Mesendoderm (in vitro differentiated cells): ENCODE measurements at regions not wholly inside any gene's neighbourhood (a gene's known extent, or its start where the extent isn't known, plus 50 kb on each side); places are given as distances from the start of the nearest gene placed in this dataset.

Source experiments
- DNase-seq: peaks from one replicate; pipeline ENCODE4 v3.0.0; 2013
- H2AK5ac ChIP-seq: 2 replicates; pipeline ENCODE4 v1.6.1; 2013; ENCODE audit warnings: low read length, inconsistent platforms
- H2BK120ac ChIP-seq: 2 replicates; pipeline ENCODE4 v1.6.1; 2013; ENCODE audit warnings: low read depth, mild to moderate bottlenecking, low read length, moderate library complexity, mixed read lengths
- H2BK15ac ChIP-seq: replicated peaks from 2 replicates; pipeline ENCODE4 v1.6.1; 2013; ENCODE audit warnings: low read depth, mild to moderate bottlenecking, moderate library complexity
- H2BK5ac ChIP-seq: 2 replicates; pipeline ENCODE4 v1.6.1; 2013; ENCODE audit warnings: low read length, inconsistent platforms
- H3K18ac ChIP-seq: 2 replicates; pipeline ENCODE4 v1.6.1; 2013; ENCODE audit warnings: mild to moderate bottlenecking, low read length, mixed read lengths
- H3K23ac ChIP-seq: one replicate; pipeline ENCODE4 v1.6.1; 2013; ENCODE audit warnings: low read length
- H3K27ac ChIP-seq: 2 replicates; pipeline ENCODE4 v1.5.1; 2013; ENCODE audit warnings: low read depth, mild to moderate bottlenecking, inconsistent platforms, low read length, moderate library complexity
- H3K27me3 ChIP-seq: 2 replicates; pipeline ENCODE4 v1.6.1; 2013; ENCODE audit warnings: low read length, control low read depth, mild to moderate bottlenecking, inconsistent platforms; ENCODE audit not compliant: insufficient read depth, poor library complexity
- H3K36me3 ChIP-seq: 2 replicates; pipeline ENCODE4 v1.6.1; 2013; ENCODE audit warnings: low read length, inconsistent platforms; ENCODE audit not compliant: control insufficient read depth, insufficient read depth
- H3K4ac ChIP-seq: one replicate; pipeline ENCODE4 v1.6.1; 2013; ENCODE audit warnings: low read depth, mild to moderate bottlenecking, low read length, moderate library complexity
- H3K4me1 ChIP-seq: 2 replicates; pipeline ENCODE4 v1.6.1; 2013; ENCODE audit warnings: low read depth, low read length, inconsistent platforms; ENCODE audit not compliant: control insufficient read depth
- H3K4me2 ChIP-seq: 2 replicates; pipeline ENCODE4 v1.6.1; 2013; ENCODE audit warnings: low read length
- H3K4me3 ChIP-seq: 2 replicates; pipeline ENCODE4 v1.5.1; 2013; ENCODE audit warnings: mild to moderate bottlenecking, low read length
- H3K56ac ChIP-seq: one replicate; pipeline ENCODE4 v1.6.1; 2013; ENCODE audit warnings: low read length
- H3K79me1 ChIP-seq: 2 replicates; pipeline ENCODE4 v1.6.1; 2013; ENCODE audit warnings: low read length, inconsistent platforms
- H3K79me2 ChIP-seq: 2 replicates; pipeline ENCODE4 v1.6.1; 2013; ENCODE audit warnings: mild to moderate bottlenecking, low read length; ENCODE audit not compliant: control insufficient read depth, insufficient read depth
- H3K9ac ChIP-seq: 2 replicates; pipeline ENCODE4 v1.6.1; 2013; ENCODE audit warnings: low read length, inconsistent platforms
- H4K5ac ChIP-seq: one replicate; pipeline ENCODE4 v1.6.1; 2013; ENCODE audit warnings: low read length
- H4K8ac ChIP-seq: one replicate; pipeline ENCODE4 v1.6.1; 2013; ENCODE audit warnings: low read depth, mild to moderate bottlenecking, control low read depth, low read length, moderate library complexity
- WGBS: extraction: QIAGEN DNeasy Blood & Tissue Kit; methylation state at CpG from one replicate; pipeline ENCODE4 v1.1.7; 2013; ENCODE audit warnings: low lambda C conversion rate, missing lambda C conversion rate; ENCODE audit not compliant: insufficient coverage; ENCODE audit errors: extremely low coverage; 5-methylcytosine and 5-hydroxymethylcytosine counted together

DNA sequence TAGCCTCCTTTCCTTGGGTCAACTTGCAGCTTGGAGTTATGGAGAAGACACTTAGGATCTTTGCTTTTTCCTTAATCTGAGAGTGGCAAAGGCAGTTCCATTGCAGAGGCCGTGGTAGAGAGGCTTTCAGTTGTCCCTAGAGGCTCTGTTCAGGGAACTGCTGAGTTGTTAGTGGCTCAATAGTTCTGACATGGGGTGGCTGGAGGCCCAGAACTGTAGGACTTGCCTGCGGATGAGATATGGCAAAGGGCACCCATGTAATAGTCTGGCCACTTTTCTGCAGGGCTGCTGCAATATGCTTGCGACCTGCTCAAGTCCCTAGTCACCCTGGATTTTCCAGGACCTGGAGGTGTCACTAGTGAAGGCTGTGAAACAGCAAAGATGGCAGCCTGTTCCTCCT is 99.9 kb downstream of the CLDN1 start:
- H3K79me2 ChIP-seq = no peaks in the 10 kb centered on the region
- no peak overlapping the region for H2BK5ac ChIP-seq
- H3K27me3 ChIP-seq = no peaks in the 10 kb centered on the region
- no peaks in the 10 kb centered on the region for H3K79me1 ChIP-seq
- H3K27ac ChIP-seq = no peak overlapping the region
- H3K18ac ChIP-seq = no peak overlapping the region
- WGBS = no CpG with 5 or more reads among the region's 3 CpGs
- no peak overlapping the region for H3K9ac ChIP-seq
- no peak overlapping the region for H3K56ac ChIP-seq
- H4K8ac ChIP-seq = no peak overlapping the region
- H3K4me2 ChIP-seq = no peak overlapping the region
- no peak overlapping the region for H2BK15ac ChIP-seq
- H3K4me1 ChIP-seq = no peaks in the 10 kb centered on the region
- no peak overlapping the region for H3K4ac ChIP-seq
- H3K23ac ChIP-seq = no peak overlapping the region
- H2BK120ac ChIP-seq = no peak overlapping the region
- no peaks in the 10 kb centered on the region for H3K36me3 ChIP-seq
- H2AK5ac ChIP-seq = no peak overlapping the region
- no peak overlapping the region for H3K4me3 ChIP-seq
- no peak for DNase-seq
- H4K5ac ChIP-seq = no peak overlapping the region

DNA sequence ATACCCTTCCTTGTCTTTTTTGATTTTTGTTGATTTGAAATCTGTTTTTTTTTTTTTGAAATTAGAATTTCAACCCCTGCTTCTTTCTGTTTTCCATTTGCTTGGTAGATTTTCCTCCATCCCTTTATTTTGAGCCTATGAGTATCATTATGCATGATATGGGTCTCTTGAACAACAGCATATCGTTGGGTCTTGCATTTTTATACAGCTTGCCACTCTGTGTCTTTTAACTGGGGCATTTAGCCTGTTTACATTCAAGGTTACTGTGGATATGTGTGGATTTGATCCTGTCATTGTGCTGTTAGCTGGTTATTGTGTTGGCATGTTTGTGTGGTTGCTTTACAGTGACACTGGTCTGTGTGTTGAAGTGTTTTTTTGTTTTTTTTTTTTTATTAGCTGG is 99.7 kb upstream of the P3H2 start:
- Histone ChIP-seq H3K4me1 (no peaks in the 10 kb centered on the region), H3K27ac (no peak overlapping the region), H3K4me2 (no peak overlapping the region), H2BK15ac (no peak overlapping the region), H3K23ac (no peak overlapping the region), H3K79me2 (no peaks in the 10 kb centered on the region), H2AK5ac (no peak overlapping the region), H3K4ac (no peak overlapping the region), H3K9ac (no peak overlapping the region), H3K56ac (no peak overlapping the region), H4K5ac (no peak overlapping the region), H2BK5ac (no peak overlapping the region), H3K4me3 (no peak overlapping the region), H3K18ac (no peak overlapping the region), H3K36me3 (no peaks in the 10 kb centered on the region), H3K27me3 (no peaks in the 10 kb centered on the region), H4K8ac (no peak overlapping the region), H2BK120ac (no peak overlapping the region), H3K79me1 (no peaks in the 10 kb centered on the region)
- WGBS = no CpG with 5 or more reads among the region's 1 CpG
- no peak for DNase-seq

DNA sequence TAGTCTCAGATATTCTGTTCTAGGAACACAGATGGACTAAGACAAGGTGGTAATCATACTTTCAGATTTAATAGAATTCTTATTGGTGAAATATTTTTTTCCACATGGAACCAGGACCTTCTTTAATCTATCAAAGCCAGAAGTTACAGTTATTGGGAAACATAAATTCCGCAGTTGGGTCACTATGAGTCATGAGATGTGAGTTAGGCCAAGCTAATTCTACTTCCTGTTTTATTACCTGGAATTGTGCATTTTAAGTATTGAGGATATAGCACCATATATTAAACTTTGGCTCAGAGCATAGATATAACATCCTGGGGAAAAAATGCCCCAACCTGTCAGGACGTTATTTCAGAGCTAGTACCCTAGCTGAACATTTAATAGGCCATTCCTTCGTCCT is 96.4 kb upstream of the P3H2 start:
- Histone ChIP-seq H3K4me1 (no peaks in the 10 kb centered on the region), H3K27me3 (no peaks in the 10 kb centered on the region), H2BK5ac (no peak overlapping the region), H3K4me2 (no peak overlapping the region), H3K79me2 (no peaks in the 10 kb centered on the region), H3K23ac (no peak overlapping the region), H2AK5ac (no peak overlapping the region), H2BK15ac (no peak overlapping the region), H4K5ac (no peak overlapping the region), H2BK120ac (no peak overlapping the region), H3K4me3 (no peak overlapping the region), H3K56ac (no peak overlapping the region), H3K27ac (no peak overlapping the region), H3K4ac (no peak overlapping the region), H4K8ac (no peak overlapping the region), H3K9ac (no peak overlapping the region), H3K79me1 (no peaks in the 10 kb centered on the region), H3K18ac (no peak overlapping the region), H3K36me3 (no peaks in the 10 kb centered on the region)
- no CpG with 5 or more reads among the region's 3 CpGs for WGBS
- no peak for DNase-seq

DNA sequence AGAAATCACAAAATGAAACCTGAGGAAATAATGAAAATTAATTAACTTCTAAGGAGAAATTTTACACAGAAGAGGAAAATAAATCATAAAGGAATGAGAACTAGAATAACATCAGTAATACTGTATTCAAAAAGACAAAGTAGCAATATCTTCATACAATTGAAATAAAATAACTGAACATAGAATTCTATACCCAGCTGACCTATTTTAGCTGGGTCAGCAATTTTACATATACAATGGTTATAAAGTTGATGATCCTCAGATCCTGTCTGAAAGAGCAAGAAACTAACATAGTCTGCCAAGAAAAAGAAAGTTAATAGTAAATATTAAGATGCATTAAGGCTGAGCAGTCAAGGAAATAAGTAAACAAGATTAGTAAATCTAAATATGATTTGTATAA is 93.0 kb upstream of the P3H2 start:
- H2BK15ac ChIP-seq = no peak overlapping the region
- no peak overlapping the region for H3K23ac ChIP-seq
- H3K36me3 ChIP-seq = no peaks in the 10 kb centered on the region
- no peak for DNase-seq
- H3K27me3 ChIP-seq = no peaks in the 10 kb centered on the region
- no peak overlapping the region for H3K9ac ChIP-seq
- H3K4ac ChIP-seq = no peak overlapping the region
- H3K4me2 ChIP-seq = no peak overlapping the region
- H3K4me1 ChIP-seq = no peaks in the 10 kb centered on the region
- no peak overlapping the region for H3K27ac ChIP-seq
- H4K8ac ChIP-seq = no peak overlapping the region
- no peak overlapping the region for H2BK120ac ChIP-seq
- no peak overlapping the region for H3K4me3 ChIP-seq
- H3K56ac ChIP-seq = no peak overlapping the region
- H2AK5ac ChIP-seq = no peak overlapping the region
- no peak overlapping the region for H3K18ac ChIP-seq
- H4K5ac ChIP-seq = no peak overlapping the region
- H3K79me2 ChIP-seq = no peaks in the 10 kb centered on the region
- no peaks in the 10 kb centered on the region for H3K79me1 ChIP-seq
- H2BK5ac ChIP-seq = no peak overlapping the region

DNA sequence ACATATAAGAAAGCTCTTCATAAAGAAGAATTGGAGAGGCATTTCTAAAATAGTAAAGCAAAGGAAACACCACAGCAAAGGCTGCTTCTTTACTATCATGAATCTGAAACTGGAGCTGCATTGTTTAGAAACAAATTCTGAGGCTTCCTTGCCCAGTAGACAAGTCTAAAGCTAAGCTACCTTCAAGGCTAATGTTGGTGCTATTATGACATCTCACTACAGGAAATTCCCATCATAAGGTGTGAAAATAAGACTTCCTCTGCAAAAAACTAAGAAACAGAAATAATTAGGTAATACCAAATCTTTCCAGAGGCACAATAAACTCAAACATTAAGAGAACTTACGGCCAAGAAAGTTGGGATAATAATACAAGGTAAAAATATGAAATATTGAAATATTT is 89.9 kb upstream of the P3H2 start:
- Histone ChIP-seq H3K4me3 (no peak overlapping the region), H2AK5ac (no peak overlapping the region), H3K9ac (no peak overlapping the region), H3K23ac (no peak overlapping the region), H3K4me1 (no peaks in the 10 kb centered on the region), H3K56ac (no peak overlapping the region), H3K79me1 (no peaks in the 10 kb centered on the region), H3K27ac (no peak overlapping the region), H4K8ac (no peak overlapping the region), H3K27me3 (no peaks in the 10 kb centered on the region), H3K4me2 (no peak overlapping the region), H3K79me2 (no peaks in the 10 kb centered on the region), H3K36me3 (no peaks in the 10 kb centered on the region), H2BK5ac (no peak overlapping the region), H2BK120ac (no peak overlapping the region), H3K4ac (no peak overlapping the region), H2BK15ac (no peak overlapping the region), H3K18ac (no peak overlapping the region), H4K5ac (no peak overlapping the region)
- no peak for DNase-seq
- no CpG with 5 or more reads among the region's 1 CpG for WGBS

DNA sequence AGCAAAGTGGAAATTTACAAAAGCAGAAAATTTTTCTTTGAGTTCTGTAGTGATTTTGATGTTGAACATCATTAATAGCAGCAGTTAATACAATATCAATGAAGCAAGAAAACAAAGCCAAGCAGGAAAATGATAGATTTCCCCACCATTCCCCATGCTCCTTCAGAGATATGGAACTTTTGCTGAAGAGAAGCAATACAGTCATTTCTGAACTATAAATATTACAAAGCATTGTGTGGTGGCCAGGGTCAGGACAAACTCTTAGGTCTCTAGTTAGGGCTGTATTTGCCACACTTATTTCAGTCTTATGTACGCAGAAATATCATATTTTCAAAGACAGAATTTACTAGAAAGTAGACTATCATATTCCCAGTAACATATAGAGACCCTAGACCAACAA is 88.8 kb upstream of the P3H2 start:
- Histone ChIP-seq H4K5ac (no peak overlapping the region), H3K23ac (no peak overlapping the region), H3K4me1 (no peaks in the 10 kb centered on the region), H2BK120ac (no peak overlapping the region), H3K27ac (no peak overlapping the region), H3K9ac (no peak overlapping the region), H4K8ac (no peak overlapping the region), H3K79me1 (no peaks in the 10 kb centered on the region), H3K4me2 (no peak overlapping the region), H3K36me3 (no peaks in the 10 kb centered on the region), H2BK5ac (no peak overlapping the region), H3K79me2 (no peaks in the 10 kb centered on the region), H3K4ac (no peak overlapping the region), H3K18ac (no peak overlapping the region), H3K56ac (no peak overlapping the region), H2BK15ac (no peak overlapping the region), H3K27me3 (no peaks in the 10 kb centered on the region), H2AK5ac (no peak overlapping the region), H3K4me3 (no peak overlapping the region)
- no peak for DNase-seq
- WGBS = no CpG with 5 or more reads among the region's 1 CpG
